NCI-H774 (cell line): ENCODE measurements at regions not wholly inside any gene's neighbourhood (a gene's known extent, or its start where the extent isn't known, plus 50 kb on each side); places are given as distances from the start of the nearest gene placed in this dataset.
"Not testable (repeated sequence)": the region's sequence is repeated elsewhere in the genome, so short reads cannot be mapped to it uniquely, and the experiment has no call there.

Experiments used
- DNase-seq: peaks from one replicate; lab custom pipeline; 2025; lab: John Stamatoyannopoulos, UW

- DNase-seq = no peak
Measured at GRCh38 chr6:121595646-121596045, 160.2 kb downstream of the GJA1 start.

DNA sequence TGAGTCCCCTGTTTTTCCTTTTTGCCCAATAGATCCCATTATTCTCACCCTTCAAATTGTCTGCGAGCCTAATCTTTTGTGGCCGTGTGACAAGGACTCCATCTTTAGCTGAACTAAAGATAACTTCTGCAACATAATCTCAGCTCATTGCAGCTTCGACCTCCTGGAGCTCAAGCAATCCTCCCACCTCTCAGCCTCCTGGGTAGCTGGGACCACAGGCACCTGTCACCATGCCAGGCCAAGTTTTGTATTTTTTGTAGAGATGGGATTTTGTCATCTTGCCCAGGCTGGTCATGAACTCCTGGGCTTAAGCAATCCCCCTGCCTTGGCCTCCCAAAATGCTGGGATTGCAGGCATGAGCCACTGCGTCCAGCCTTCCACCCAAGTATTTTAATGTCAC is 161.0 kb downstream of the GJA1 start:
- no peak for DNase-seq

DNA sequence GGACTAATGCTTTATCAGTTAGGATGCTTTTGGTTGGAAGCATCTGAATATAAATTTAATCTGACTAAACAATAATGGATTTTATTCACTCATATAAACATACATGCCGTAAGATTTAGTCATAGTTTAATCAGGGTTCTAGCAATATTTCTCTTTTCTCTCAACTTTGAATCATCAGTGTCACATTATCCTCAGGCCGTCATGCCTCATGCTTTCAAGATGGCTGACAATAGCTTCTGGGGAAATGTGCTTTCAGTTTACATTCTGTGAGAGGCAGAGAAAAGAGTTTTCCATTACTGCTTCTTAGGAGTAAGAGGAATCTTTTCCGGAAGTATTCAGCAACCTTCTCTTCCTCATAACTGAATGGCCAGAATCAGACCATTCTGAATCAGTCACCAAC is 162.2 kb downstream of the GJA1 start:
- no peak for DNase-seq

DNA sequence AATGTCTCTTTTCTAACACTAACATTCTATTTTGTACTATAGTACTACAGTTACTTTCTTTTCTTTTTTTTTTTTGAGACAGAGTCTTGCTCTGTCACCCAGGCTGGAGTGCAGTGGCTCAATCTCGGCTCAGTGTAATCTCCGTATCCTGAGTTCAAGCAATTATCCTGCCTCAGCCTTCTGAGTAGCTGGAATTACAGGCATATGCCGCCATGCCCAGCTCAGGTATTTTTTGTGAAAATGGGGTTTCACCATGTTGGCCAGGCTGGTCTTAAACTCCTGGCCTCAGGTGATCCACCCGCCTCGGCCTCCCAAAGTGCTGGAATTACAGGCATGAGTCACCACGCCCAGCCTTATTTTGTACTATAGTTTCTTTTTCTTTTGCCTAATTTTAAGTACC is 163.9 kb downstream of the GJA1 start:
- DNase-seq = not testable (repeated sequence)

DNA sequence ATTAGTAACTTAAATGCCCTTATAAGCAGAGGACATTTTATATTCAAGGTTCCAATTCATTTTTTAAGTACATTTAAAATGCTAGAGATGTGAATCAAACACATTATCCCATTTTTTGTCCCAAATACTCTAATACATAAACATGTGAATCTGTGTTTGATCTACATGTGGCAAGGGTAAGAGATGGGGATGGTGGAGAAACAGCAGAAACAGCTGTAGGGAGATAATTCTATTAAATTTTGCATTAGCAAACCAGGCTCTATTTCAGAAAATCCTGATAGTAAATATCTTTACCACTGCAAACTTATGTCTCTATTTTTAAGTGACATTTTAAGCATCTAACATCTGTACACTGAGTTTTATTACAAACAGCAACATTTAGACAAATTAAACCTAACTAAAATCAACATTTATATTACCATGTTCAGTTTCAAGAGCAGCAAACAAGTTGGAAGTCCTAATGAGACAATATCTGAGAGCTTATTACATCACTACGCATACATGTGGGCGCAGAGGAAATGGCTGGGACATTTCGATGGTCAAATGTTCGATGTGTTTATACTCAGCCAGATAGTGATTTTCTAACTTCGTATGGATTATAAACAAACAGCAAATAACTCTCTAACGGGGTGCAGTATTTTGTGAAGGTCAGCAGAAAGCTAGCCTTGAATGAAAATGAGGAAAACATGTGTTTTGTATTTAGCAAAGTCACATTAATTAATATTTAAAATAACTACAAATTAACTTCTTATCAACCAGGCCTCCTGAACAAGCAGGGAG is 165.1 kb downstream of the GJA1 start:
- DNase-seq = no peak

GRCh38 chr6:121603486-121603885 is 168.0 kb downstream of the GJA1 start:
- no peak for DNase-seq

GRCh38 chr6:121607721-121608120 is 172.3 kb downstream of the GJA1 start:
- no peak for DNase-seq

DNA sequence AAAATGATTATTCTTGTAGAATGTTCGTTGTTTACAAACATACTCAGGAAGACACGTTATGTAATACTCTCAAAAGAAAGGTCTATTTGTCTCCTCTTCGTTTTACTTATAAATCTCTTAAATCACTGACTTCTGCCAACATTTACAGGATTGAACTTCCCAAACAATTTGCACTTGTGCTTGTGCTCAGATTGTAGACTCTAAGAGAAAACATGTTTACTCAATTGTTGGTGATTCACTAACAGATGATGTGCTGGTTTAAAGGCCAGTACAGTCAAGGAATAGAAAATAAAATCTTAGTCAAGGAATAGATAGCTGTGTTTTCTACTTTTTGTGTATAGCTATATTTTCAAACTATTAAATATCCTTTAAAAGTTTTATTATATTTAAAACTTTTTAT is 172.8 kb downstream of the GJA1 start:
- no peak for DNase-seq

GRCh38 chr6:121609281-121609680 is 173.8 kb downstream of the GJA1 start:
- DNase-seq = no peak

DNA sequence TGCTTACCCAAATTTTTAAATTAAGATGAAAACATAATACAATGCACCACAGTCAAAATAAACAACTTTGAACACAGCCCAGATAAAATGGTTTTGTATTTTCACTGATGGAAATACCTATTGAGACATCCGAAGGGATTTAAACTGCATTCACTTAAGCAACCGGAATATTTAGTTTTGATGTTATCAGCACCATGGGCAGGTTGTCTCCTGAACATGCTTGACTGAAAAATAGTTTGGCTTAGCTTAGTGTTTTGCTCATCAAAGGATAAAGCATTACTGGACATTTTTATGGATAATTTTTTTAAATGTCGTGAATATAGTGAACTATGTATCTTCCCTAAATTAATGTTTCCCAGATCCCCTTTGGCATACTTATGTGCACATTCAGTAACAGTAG is 177.5 kb downstream of the GJA1 start:
- DNase-seq = no peak

- DNase-seq = no peak
Measured at GRCh38 chr6:121614115-121614514, 178.7 kb downstream of the GJA1 start.

- no peak for DNase-seq
Measured at GRCh38 chr6:121615493-121615892, 180.0 kb downstream of the GJA1 start.

GRCh38 chr6:121616406-121616805 is 181.0 kb downstream of the GJA1 start:
- DNase-seq = no peak

- DNase-seq = no peak
Measured at GRCh38 chr6:121617388-121617787, 181.9 kb downstream of the GJA1 start.

DNA sequence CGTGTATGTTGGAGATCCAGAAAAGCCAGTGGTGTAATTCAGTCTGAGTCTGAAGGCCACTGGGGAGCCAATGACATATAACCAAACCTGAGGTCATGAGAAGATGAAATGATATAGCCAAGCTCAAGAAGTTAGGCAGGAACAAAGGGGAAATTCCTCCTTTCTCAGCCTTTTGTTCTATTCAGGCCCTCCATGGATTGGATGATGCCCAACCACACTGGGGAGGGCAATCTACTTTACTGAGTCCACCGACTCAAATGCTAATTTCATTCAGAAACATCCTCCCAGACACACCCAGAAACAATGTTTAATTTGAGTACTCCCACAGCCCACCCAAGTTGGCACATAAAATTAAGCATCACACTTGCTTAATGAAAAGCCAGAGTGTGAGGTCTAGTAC is 183.6 kb downstream of the GJA1 start:
- DNase-seq = no peak

GRCh38 chr6:121619987-121620740 is 184.7 kb downstream of the GJA1 start:
- DNase-seq = no peak

DNA sequence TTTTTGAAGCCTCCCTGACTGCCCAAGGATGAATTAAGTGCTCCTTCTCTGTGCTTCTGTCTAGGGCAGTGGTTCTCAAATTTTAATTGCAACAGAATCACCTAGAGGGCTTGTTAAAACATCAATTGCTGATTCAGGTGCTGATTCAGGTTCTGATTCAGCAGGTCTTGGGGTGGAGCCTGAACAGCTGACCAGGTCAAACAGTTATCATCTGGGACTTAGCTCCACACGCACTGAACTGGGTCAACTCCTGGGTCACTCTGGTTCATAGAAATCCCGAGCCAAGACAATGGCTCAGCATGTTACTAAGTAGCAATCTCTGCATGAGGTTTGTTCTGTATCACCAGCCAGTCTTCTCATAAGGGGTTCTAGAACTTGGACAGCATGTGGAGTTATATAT is 192.3 kb downstream of the GJA1 start:
- DNase-seq = no peak

DNA sequence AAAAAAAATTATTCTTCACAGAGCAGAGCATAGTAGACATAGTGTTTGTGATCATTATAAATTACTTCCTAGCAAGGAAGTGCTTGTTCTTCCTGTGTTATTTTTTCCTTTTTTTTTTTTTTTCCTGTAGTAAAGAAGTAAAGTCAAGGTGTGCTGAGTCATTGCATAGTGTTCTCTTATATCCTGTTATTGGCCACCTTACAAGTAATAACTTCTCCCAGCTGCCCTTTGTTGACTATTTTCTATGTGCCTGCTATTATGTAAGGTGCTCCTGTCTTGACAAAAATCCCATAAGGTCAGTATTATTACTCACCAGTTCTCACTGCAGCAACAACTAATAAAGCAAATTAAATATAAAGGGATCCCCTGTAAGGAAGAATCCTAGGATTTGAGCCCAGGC is 195.3 kb downstream of the GJA1 start:
- no peak for DNase-seq

GRCh38 chr6:121631752-121632151 is 196.3 kb downstream of the GJA1 start:
- DNase-seq = not testable (repeated sequence)

DNA sequence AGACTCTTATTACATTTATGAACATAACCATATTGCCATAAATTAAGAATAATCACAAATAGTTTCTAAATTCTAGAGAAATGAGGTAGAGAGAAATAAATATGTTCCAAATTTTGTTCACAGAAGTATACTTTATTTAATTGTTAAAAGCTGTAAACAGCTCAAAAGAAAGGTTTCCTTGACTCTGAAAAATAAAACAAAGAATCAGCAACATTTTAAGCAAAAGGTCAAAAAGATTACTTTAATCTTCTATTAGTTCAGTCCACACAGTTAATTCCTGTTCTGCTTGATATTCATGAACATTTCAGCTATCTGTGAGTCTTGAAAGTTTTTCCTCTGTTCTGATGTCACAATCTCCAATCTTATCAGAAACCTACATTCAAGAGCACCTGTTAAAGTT is 197.9 kb downstream of the GJA1 start:
- DNase-seq = no peak

GRCh38 chr6:121634586-121634985 is 199.1 kb downstream of the GJA1 start:
- not testable (repeated sequence) for DNase-seq

DNA sequence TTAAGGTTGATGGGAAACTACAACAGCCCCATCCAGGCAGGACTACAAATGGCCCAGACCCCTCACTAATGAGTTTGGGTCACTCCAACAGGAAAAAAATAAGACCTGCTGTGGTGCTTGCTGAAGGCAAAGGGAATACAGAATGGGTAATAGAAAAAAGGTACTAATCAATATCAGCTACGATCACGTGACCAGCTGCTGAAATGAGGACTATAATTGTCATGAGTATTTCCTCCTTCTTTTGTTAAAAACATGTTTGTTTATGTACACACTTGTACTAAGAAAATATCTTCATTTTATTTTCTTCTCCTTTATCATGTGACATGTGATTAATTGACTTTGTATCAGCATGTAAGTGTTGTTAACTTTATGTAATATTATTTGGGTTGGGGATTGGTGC is 199.9 kb downstream of the GJA1 start:
- DNase-seq = no peak

DNA sequence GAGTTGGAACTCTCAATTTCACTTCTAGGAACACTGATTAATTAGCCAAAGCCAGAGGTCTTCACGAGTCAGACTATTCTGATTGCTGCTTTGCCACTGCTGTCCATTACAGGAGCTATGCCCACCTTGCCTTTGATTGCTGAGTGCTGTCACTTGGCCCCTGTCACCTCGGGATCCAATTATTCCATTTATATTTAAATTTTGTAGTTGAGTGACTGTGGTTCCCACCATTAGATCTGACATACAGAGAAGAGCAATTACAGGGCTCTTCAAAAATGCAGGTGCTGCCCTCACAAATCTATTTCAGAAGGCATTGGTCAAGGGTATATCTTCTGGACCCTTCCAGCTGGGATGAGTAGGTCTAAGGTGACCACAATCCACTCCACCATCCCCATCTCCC is 200.8 kb downstream of the GJA1 start:
- DNase-seq = not testable (repeated sequence)

DNA sequence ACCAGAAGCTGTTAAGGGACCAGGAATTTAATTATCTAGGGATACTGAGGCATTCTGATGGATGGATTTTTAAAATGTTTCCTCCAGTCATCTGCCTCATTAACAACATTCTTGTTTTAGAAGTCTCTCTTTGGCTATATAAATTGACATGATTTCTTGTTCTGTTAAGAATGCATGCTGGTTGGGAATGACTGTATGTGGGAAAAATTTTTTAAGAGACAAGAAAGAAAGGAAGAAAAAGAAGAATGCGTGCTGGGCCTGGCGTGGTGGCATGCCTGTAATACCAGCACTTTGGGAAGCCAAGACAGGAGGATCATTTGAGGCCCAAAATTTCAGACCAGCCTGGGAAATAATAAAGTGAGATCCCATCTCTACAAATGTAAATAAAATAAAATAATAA is 203.6 kb downstream of the GJA1 start:
- no peak for DNase-seq
